ENCODE measurements at regions not wholly inside any gene's neighbourhood (a gene's known extent, or its start where the extent isn't known, plus 50 kb on each side); places are given as distances from the start of the nearest gene placed in this dataset.

- H2AK5ac ChIP-seq (ENCODE audit: low read depth, low read length): no peak overlapping the region
- H2BK12ac ChIP-seq (ENCODE audit: low read depth, low read length): no peak overlapping the region
- 87% methylated on average over 1 of the region's 1 CpG; no CpG with 5 or more reads in 1 of the 2 experiments for WGBS, 2 experiments (ENCODE audit: extremely low coverage in 1 of 2, insufficient coverage in 1 of 2, insufficient read length in 1 of 2, insufficient replicate concordance in 2 of 2, low coverage in 1 of 2, low lambda C conversion rate in 2 of 2, missing lambda C conversion rate in 1 of 2)
- no peaks in the 10 kb centered on the region for H4K20me1 ChIP-seq (replicated peaks in 1 of 2; ENCODE audit: control insufficient read depth in 1 of 2, insufficient read depth in 2 of 2, low read length in 2 of 2)
- no peaks in the 10 kb centered on the region for H3K23me2 ChIP-seq (ENCODE audit: low read depth, low read length)
- H3K79me2 ChIP-seq (ENCODE audit: control insufficient read depth in 1 of 2, insufficient read depth in 2 of 2, low read length in 2 of 2): no peaks in the 10 kb centered on the region
- H3K18ac ChIP-seq (ENCODE audit: extremely low read depth, low read length): no peak overlapping the region
- H3K4ac ChIP-seq (replicated peaks; ENCODE audit: insufficient read length, low read depth, low read length): no peak overlapping the region
- no peak overlapping the region for H3K56ac ChIP-seq (replicated peaks; ENCODE audit: insufficient read length, low read depth, low read length)
- H3K4me1 ChIP-seq (replicated peaks in 1 of 4; ENCODE audit: control insufficient read depth in 3 of 4, insufficient read depth in 4 of 4, low read length in 3 of 4): 0 out of 7 replicates have a peak, but pooled peaks cover 0 to 3% (median 0%) of the 10 kb centered on the region in 4 experiments
- no peak overlapping the region for H3K14ac ChIP-seq (ENCODE audit: insufficient read length)
- no peaks in the 10 kb centered on the region for H3K36me3 ChIP-seq (ENCODE audit: control insufficient read depth in 2 of 4, insufficient read depth in 4 of 4, low read length in 3 of 4)
- H4K5ac ChIP-seq (ENCODE audit: insufficient read length, low read depth, low read length): no peak overlapping the region
- no peak overlapping the region for H3K4me2 ChIP-seq (ENCODE audit: insufficient read depth in 1 of 2, low read depth in 2 of 2, low read length in 2 of 2)
- DNase-seq (ENCODE audit: low read depth in 1 of 2, low spot score in 2 of 2) (no peak), FAIRE-seq (no peak)
- H3K27ac ChIP-seq (ENCODE audit: low read depth, low read length): no peak overlapping the region
- H2BK120ac ChIP-seq (replicated peaks; ENCODE audit: low read depth, low read length): no peak overlapping the region
- H3K79me1 ChIP-seq (ENCODE audit: low read depth, low read length): no peaks in the 10 kb centered on the region
- TF ChIP-seq ATF2 (IDR thresholded peaks at IDR 0.05; ENCODE audit: low read length): no peak
- no peak for TF ChIP-seq ASH2L (IDR thresholded peaks at IDR 0.05; ENCODE audit: low read length)
- no peak for TF ChIP-seq TAF1 (IDR thresholded peaks at IDR 0.05; ENCODE audit: low read depth, low read length)
- no peak for TF ChIP-seq PHF8 (conservative IDR thresholded peaks at IDR 0.05; ENCODE audit: low read depth, low read length)
- H2BK15ac ChIP-seq (ENCODE audit: low read length): no peak overlapping the region
- H3K9ac ChIP-seq (replicated peaks in 1 of 4; ENCODE audit: extremely low read depth in 1 of 4, low read depth in 3 of 4, low read length in 3 of 4): no peak overlapping the region
- no peak overlapping the region for H2BK5ac ChIP-seq (ENCODE audit: low read depth, low read length)
- no peak overlapping the region for H2AFZ ChIP-seq (ENCODE audit: low read length)
- no peak overlapping the region for H4K8ac ChIP-seq (ENCODE audit: extremely low read depth, insufficient read depth, low read length)
- no peak overlapping the region for H3K23ac ChIP-seq (ENCODE audit: insufficient read length)
- no peak overlapping the region for H4K91ac ChIP-seq (replicated peaks; ENCODE audit: insufficient read length, low read length)
- H3K9me3 ChIP-seq (ENCODE audit: insufficient read depth in 2 of 2, low read depth in 1 of 2, low read length in 1 of 2): no peaks in the 10 kb centered on the region
- no peak overlapping the region for H3K4me3 ChIP-seq (ENCODE audit: extremely low read depth in 1 of 4, insufficient read depth in 2 of 4, low read depth in 3 of 4, low read length in 4 of 4)
- ChIA-PET POLR2A (ENCODE audit: partially characterized antibody) (interaction anchor here (0.7 kb wide), 1 partner anchor 32 kb away, joined by 4 read pairs; no protein-coding TSS in a partner anchor), CTCF (ENCODE audit: partially characterized antibody) (interaction anchor here (0.7 to 3.4 kb wide), 6 partner anchors 13 to 592 kb away, joined by 3 to 15 read pairs (median 4); no protein-coding TSS in a partner anchor)
- no peak overlapping the region for H2BK20ac ChIP-seq (ENCODE audit: low read length)
- H3K27me3 ChIP-seq (replicated peaks in 1 of 4; ENCODE audit: control insufficient read depth in 3 of 4, extremely low read depth in 1 of 4, insufficient read depth in 3 of 4, low read length in 3 of 4): 0 out of 7 replicates have a peak, but pooled peaks cover 0 to 2% (median 0%) of the 10 kb centered on the region in 4 experiments
Observed at GRCh38 chr11:112523031-112523430, 262.4 kb upstream of the PLET1 start.

Data from H1 (cell line).